ENCODE measurements at regions not wholly inside any gene's neighbourhood (a gene's known extent, or its start where the extent isn't known, plus 50 kb on each side); places are given as distances from the start of the nearest gene placed in this dataset.
"Not testable (repeated sequence)": the region's sequence is repeated elsewhere in the genome, so short reads cannot be mapped to it uniquely, and the experiment has no call there.

DNA sequence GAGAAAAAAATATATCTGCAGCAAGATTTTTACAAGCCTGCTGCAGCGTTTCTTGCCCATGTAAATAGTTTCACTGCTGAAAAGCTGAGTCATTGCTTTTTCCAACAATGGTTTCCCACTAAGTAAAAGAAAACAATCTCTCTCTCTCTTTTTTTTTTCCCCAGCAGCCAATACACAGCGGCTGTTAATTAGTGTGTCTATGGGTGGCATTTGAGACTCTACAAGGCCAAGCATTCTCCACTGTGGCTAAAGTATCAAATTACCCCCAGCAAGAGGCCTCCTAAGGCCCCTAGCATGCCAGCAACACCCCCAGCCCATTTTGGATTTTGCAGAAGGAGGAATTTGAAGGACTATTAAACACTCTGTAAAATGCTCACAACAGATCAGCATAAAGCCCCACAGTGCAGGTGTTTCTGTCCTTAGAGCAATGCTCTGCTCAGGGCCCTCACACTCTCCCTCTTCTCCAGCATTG lies 837.4 kb downstream of the TRIML1 start:
- DNase-seq, result peak; percentile 84

DNA sequence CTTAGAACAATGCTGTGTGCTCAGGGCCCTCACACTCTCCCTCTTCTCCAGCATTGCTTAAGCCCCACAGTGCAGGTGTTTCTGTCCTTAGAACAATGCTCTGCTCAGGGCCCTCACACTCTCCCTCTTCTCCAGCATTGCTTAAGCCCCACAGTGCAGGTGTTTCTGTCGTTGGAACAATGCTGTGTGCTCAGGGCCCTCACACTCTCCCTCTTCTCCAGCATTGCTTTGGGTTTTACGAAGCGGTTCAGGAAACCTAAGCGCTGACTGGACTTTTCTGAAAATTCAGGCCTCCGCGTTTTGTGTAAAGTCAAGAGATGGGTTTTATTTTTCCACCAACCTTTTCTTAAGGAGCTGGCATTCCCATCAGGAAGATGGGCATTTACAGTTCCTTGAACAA lies 838.0 kb downstream of the TRIML1 start:
- peak; percentile 55 for DNase-seq

DNA sequence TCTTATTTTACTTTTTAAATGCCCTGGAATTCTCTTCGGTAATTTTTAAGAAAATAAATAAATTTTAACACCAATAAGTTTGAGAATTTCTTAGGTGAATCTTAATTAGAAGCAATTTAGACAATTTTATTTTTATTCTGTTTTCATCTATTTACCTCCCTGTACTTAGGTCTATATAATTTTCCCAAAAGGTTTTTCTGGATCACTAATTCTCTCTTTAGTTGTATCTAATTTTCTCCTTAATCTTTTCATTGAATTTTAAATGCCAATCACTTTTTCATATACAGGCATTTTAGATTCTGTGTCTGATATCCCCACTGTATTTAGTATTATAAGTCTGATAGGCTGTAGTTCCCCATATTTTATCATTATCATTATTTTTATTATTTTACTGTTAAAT lies 845.3 kb downstream of the TRIML1 start:
- no peak for DNase-seq

DNA sequence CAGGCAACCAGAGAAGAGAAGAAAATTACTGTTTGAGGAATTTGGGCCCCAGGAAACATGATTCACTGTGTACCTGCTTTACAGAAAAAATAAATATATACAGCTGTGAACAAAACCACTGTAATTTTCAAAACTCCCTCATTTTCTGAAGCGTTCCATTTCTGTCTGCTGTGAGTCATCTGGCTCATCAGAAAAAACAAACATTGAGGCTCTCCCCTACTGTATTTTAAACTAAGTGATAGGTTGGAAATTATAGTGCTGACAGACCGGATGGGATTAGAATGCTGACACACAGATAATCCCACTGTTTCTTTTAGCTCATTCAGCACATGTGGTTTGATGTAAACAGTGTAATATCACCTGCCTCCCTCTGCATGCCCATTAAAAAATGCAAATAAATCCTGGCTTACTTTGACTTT lies 847.0 kb downstream of the TRIML1 start:
- DNase-seq, result no peak

DNA sequence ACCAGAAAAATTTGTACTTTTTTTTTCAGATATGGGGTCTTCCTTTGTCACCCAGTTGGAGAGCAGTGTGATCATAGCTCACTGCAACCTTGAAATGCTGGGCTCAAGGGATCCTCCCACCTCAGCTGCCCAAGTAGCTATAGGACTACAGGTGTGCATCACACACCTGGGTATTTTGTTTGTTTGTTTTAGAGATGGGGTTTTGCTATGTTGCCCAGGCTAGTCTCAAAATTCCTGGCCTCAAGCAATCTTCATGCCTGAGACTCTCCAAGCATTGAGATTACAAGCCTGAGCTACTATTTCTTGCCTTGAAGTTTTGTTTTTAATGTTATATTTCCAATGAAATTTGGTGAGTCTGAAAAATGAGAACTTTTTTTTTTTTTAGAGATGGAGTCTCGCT lies 847.8 kb downstream of the TRIML1 start:
- no peak for DNase-seq

DNA sequence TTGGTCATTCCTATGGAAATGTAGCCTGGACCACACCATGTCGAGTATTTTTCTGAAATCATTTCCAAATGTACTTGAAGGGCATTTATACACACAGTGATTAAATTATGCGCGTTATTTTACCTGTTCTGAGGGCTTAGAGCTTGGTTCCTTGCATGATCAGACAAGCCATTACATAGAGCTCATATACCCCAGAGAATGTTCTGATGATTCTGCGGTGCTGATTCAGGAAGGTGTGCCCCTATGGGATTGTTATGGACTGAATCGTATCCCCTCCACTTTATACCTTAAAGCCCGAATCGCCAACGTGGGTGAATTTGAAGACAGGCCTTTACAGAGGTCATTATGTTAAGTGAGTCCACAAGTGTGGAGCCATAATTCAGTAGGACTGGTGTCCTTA lies 848.9 kb downstream of the TRIML1 start:
- no peak for DNase-seq

DNA sequence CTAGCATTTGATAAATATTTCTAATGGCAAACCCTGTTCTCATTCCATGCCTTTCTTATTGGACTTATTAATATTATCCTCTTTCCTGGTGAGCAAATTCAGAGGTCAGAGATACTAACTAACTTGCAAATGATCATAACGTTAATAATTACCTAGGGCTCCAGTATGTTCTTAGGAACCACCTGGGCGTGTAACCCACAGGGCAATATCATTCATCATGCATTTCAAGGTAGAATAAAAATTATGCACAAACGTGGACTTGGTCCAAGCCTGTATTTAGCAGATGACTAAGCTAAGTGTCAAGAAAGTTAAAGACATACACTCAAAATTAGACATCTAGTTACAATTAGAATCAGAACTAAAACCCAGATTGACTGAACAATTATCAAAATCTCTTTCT lies 850.1 kb downstream of the TRIML1 start:
- no peak for DNase-seq

DNA sequence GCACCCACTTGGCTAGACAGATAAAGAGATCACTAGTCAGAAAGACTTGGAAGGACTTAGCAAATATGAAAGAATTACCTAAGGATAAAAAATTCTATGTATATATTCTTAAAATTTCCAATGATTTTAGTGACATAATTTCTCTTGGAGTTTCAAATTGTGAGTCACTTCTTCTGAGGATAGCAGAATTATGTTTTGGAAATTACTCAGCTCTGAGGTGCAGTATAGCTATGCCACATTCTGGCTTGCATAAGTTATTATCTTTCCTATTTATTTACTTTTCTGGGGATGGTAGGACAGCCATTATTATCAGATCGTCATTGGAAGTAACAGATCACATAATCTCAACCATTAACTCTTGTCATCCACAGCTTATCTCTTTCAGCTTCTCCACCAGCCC lies 853.5 kb downstream of the TRIML1 start:
- DNase-seq, result no peak

DNA sequence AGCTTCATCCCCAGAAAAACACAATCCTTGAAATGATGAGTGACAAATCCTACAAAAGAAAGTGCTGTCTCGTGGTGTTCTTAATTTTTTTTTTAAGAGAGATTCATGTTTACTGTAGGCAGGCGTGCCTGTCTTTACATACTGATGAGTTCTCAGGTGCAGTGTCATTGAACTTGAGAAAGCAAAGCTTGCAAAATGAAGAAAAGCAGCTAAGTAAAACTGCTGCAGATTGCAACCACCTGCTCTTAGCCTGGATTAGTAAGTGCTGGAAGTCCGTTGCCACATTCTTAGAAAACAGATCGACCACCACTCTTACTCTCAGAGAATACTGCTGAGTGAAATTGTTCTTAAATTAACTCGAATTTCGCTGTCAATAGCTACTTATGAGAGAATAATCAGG lies 854.6 kb downstream of the TRIML1 start:
- no peak for DNase-seq

DNA sequence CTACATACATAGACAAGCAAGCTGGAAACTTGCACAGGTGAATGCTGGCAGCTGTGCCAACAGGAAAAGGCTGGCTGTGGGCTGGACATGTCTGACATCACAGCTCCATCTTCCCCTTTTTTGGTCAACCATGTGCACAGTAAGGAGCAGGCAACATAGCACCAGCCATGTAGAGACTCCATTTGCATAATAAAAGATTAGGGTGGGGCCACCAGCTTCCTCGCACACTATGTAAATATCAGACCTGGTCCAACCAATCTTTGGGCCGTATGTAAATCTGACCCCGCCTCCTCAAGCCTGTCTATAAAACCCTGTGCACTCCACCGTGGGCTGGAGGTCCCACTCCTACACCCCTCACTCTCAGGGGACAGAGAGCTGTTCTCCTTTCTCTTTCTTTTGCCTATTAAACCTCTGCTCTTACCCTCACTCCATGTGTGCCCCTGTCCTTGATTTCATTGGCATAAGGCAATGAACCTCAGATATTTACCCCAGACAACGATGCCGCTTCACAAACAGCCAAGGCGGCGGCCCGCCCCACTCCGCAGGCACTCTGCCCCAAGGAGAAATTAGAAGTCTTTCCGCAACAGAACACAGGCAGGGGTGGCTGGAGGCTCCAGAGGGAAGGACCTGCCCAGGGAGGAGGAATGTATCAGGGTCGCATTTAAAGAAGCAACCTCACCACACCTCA lies 862.2 kb downstream of the TRIML1 start:
- peak; percentile 60 for DNase-seq

DNA sequence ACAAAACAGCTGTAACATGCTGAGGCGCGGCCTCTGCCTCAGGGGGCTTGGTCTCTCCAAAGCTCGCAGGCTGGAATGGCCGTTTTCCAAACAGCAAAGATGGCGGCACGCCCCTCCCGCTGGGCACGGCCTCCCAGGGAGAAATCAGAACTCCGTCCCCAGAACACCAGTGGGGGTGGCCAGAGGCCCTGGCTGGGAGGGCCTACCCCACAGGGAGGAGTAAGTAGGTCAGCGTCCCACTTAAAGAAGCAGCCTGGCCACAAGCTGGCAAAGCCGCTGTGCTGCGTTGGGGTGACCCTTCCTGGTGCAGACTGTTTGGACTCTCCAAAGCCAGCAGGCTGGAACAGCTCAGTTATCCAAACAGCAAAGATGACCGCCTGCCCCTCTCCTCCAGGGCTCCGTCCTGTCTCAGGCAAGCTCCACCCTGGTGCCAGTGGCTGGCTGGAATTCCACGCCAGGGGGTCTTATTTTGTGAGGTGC lies 862.8 kb downstream of the TRIML1 start:
- DNase-seq, result no peak

DNA sequence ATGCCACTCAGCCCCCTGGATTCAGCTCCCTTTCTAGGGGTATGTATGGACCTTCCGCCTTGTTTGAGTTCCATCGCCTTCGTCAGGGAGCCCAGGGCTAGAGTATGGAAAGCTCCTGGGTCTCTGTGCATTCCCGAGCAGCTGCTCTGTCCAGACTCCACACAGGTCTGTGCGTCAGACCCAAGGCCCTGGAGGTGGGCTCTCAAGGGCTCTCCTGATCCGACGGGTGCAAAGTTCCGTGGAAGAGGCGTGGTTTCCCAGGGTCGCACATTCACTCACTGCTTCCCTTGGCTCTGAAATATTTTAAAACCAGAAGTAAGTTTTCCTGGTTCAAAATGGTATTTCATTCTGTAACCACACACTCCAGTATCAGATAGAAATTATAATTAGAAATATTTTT lies 863.2 kb downstream of the TRIML1 start:
- DNase-seq, result no peak

DNA sequence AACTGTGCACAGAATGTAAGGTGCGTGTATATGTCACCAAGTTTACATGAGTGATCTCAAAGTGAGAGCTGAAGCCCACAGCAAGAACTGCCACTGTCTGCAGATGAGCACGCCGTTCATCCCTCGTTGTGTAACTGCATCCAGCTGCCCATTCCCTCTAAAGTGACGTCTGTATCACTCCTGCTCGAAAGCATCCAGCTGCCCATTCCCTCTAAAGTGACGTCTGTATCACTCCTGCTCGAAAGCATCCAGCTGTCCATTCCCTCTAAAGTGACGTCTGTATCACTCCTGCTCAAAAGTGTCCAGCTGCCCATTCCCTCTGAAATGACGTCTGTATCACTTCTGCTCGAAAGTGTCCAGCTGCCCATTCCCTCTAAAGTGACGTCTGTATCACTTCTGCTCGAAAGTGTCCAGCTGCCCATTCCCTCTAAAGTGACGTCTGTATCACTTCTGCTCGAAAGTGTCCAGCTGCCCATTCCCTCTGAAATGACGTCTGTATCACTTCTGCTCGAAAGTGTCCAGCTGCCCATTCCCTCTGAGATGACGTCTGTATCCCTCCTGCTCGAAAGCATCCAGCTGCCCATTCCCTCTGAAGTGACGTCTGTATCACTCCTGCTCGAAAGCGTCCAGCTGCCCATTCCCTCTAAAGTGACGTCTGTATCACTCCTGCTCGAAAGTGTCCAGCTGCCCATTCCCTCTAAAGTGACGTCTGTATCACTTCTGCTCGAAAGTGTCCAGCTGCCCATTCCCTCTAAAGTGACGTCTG lies 871.4 kb downstream of the TRIML1 start:
- not testable (repeated sequence) for DNase-seq

DNA sequence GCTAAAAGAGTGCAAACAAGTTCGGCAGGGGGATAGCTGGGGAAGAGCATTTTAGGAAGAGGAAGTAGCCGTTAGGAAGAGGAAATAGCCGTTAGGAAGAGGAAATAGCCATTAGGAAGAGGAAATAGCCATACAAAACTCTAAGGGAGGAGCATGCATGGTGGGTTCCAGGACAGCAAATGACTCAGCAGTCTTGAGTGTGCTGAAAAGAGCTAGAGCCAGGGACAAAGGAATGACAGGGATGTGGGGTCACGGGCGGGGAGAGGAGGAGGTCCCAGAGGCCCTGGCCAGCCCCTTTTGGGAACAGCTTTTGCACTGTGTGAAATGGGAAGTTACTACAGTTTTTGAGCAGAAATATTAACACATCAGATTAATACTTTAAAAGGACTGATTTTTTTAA lies 882.6 kb downstream of the TRIML1 start:
- DNase-seq, result no peak

DNA sequence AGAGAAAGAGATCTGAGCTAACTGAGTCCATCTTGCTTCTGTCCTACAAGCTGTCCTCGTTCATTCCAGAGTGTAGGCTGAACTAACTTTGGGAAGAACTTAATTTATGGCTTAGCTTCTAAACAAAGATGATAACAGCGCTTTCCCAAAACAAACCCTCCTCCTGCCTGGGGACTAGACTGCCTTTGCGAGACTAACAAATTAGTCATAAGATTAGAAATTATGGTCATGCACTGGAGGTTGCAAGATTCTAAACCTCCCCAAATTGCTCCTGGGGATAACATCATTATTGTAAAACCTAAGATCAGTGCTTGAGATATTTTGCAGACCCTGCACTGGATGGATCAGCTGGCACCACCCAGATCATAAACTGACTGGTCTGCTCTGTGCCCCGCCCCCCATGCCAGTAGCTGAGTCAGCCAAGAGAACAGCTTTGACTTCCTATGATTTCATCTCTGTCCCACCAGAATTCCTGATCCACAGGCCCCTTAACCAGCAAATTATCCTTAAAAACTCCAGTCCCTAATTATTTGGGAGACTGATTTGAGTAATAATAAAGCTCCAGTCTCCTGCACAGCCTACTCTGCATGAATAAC lies 883.3 kb downstream of the TRIML1 start:
- no peak for DNase-seq

DNA sequence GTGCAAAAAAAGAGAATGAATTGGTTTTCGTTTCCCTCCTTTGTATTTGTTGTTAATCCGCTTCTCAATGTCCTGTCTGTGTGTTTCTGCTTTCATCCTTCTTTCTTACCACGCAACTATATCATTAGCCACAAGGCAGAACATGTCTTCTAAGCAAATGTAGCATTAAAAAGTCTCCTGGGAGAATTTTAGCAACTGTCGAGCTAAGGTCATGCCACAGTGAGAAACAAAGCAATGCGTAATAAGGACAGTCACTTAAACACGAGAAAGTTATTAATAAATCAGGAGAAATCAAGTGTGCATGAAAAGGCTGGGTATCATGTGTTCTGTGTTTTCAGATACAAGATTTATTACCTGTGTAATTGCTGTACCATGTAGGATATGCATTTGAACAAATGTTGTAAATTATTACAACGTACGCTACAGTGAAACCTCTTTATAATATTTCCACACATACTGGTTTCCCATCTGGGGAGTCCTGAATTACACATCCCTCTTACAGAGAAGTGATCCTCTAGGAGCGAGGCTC lies 890.8 kb downstream of the TRIML1 start:
- no peak for DNase-seq

DNA sequence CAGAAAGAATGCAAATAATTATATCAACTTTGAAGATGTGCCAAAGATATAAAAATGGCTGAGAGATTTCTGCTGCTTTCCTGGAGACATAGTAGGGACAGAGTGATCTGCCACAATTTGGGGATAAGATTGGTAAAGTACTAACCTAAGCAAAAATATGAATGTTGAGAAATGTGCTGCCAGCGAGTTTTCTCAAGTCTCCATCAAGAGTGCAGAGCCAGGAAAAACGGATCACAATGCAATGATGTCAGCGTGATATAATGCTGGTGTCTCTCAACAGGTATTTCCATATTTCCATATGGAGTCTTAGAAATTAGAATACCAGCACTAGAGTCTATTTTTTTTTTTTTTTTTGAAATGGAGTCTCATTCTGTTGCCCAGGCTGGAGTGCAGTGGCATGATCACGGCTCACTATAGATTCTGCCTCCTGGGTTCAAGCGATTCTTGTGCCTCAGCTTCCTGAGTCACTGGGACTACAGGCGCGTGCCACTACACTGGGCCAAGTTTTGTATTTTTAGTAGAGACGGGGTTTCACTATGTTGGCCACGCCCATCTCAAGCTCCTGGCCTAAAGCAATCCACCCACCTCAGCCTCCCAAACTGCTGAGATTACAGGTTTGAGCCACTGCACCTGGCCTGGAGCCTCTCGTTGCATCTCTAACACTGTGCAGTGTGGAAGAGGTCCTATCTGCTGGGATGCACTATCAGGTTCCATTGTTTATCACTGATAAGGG lies 893.5 kb downstream of the TRIML1 start:
- DNase-seq, result no peak

DNA sequence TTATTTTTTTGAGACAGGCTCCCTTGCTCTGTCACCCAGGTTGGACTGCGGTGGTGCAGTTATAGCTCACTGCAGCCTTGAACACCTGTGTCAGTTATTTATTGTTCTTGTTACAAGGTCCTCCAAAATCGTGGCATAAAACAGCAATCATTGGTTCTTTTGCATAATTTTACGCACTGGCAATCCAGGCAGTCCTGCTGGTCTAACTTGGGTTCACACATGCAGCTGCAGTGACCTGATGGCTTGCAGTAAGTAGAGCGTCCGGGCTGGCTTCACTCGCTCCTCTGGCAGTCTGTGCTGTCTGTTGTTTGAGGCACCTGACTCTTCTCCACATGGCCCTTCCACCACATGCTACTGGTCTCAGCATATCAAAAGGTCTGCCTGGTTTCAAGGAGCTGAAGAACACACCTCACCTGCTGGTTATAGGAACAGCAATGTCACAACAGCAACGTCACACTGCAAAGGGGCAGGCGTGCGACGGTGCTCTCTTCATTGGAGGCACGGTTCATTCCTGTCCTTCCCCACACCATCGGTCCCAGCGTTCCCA lies 894.6 kb downstream of the TRIML1 start:
- no peak for DNase-seq

DNA sequence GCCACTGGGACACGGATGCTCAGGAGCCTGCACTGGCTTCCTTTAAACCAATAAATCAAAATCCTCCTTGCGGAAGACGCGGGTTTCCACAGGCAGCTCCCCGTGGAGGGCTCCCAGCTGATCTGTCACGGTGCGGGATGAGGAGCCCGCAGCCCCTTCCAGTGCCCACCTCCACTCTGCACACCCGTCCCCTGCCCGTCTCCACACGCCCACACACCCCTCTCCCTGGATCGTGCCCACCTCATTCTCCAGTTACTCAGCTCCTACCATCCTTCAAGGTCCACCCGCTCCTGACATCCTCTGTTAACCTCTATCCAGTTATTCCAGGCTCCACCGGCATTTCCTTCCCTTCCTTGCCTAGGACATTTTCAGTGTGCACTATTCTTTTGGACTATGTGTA lies 895.9 kb downstream of the TRIML1 start:
- DNase-seq, result no peak

DNA sequence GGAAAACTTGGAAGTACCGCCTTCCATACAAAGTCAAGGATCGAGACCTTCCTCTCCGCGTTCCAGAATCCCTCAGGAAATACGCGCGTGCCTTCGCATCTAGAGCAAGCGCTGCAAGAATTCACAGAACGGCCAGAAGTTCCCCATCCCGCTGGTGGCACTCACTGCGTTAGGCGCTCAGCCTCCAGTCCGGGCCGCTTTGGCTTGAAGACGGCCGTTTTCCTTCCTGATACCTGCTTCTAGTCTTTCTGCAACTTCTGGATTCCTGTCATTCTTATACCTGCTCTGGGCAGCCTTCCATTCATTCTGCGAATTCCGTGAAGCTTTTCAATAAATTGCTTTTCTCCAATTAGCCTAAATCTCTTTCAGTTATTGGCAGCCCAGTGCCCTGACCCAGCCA lies 896.4 kb downstream of the TRIML1 start:
- no peak for DNase-seq

DNA sequence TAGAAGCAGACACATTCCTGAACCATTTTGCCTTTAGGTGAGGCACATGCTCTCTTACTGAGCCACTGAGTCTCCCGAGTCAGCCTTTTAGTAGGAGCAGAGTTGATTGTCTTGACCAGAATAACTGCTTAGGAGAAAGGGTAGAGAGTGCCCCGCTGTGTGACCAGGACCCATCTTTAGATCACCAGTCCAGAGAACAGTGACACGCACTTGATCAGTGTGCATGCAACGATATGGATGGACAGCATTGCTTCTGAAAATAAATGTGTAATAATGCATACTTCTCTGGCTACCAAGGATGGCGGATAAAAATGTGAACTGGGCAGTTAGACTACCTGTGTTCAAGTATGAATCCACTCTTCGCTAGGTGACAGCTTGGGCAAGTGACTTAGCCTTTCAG lies 897.7 kb downstream of the TRIML1 start:
- DNase-seq, result no peak

DNA sequence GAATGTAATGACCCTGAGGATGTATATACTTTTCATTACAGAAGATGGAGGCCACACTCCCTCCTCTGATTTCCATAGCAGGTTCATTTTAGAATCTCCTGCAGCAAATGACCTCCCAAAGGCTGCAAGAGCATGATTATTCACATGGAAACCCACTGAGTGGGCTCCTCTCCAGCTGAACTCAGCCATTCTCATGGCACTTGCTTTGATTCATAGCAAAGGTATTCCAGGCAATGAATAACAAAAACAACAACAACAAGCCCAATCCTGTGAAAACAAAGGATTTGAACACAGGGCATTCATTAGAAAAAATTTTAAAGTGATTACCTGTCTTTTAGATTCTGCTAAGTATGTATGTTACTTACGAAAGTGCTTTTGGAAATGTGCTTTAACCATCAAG lies 894.0 kb upstream of the FRG1 start:
- no peak for DNase-seq

DNA sequence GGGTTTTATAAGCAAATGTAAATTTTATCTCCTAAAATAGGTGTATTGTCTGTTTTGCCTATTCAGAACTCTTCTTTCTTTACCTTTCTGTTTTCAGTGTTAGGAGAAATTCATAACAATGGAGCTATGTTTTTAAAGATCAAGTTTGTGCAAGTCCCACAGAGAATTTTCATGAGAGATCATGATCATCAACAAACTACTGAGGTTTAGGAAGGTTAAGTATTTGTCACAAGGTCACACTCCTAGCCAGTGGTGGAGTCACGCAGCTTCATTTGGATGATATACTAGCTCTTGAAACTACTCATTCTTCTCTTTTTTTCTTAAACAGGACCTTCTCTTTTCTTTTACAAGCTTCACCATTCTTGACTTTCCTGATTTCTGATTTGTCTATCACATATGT lies 892.6 kb upstream of the FRG1 start:
- no peak for DNase-seq

Data from DMS153 (cell line).